ENCODE measurements at regions not wholly inside any gene's neighbourhood (a gene's known extent, or its start where the extent isn't known, plus 50 kb on each side); places are given as distances from the start of the nearest gene placed in this dataset.

GRCh38 chr10:80894797-80895467 is 357.2 kb downstream of the SH2D4B start:
- H3K27ac ChIP-seq, result no peak overlapping the region
- CTCF ChIA-PET, result no interaction called here

GRCh38 chr10:80896076-80896475 is 358.4 kb downstream of the SH2D4B start:
- no peaks in the 10 kb centered on the region for H4K20me1 ChIP-seq (ENCODE audit: insufficient read depth)
- H2AFZ ChIP-seq, result no peak overlapping the region
- TF ChIP-seq EZH2 (IDR thresholded peaks at IDR 0.05; ENCODE audit: low read depth), result no peak
- TF ChIP-seq CTCF (conservative IDR thresholded peaks at IDR 0.05), result no peak
- ChIA-PET CTCF (no interaction called here), POLR2A (ENCODE audit: unreplicated experiment) (no interaction called here)
- no peaks in the 10 kb centered on the region for H3K9me2 ChIP-seq (ENCODE audit: insufficient read depth)
- intact Hi-C loops (cut with micrococcal nuclease; ENCODE audit: unreplicated experiment), result no loop called here
- H3K4me3 ChIP-seq, result no peak overlapping the region
- no peaks in the 10 kb centered on the region for H3K79me2 ChIP-seq (ENCODE audit: low read depth)
- BruUV-seq (replicated peaks), result no TSS peak
- H3K4me2 ChIP-seq, result no peak overlapping the region
- H3F3A ChIP-seq (ENCODE audit: insufficient read depth, low read depth), result no peaks in the 10 kb centered on the region
- peaks cover 29% of the 10 kb centered on the region; the same call in 1 of the 2 replicates for H3K27me3 ChIP-seq (ENCODE audit: insufficient read depth, low read depth)
- H3K4me1 ChIP-seq (replicated peaks; ENCODE audit: insufficient read depth), result no peaks in the 10 kb centered on the region
- no peak overlapping the region for H3K27ac ChIP-seq
- no peaks in the 10 kb centered on the region for H3K9me3 ChIP-seq (ENCODE audit: insufficient read depth, low read depth)
- no peak for DNase-seq
- H3K36me3 ChIP-seq (ENCODE audit: low read depth), result no peaks in the 10 kb centered on the region

More at GRCh38 chr10:80894797-80895467, 357.2 kb downstream of the SH2D4B start:
- Histone ChIP-seq H3K4me1 (replicated peaks; ENCODE audit: insufficient read depth) (no peaks in the 10 kb centered on the region), H3K4me2 (no peak overlapping the region), H3K36me3 (ENCODE audit: low read depth) (no peaks in the 10 kb centered on the region), H3K9me3 (ENCODE audit: insufficient read depth, low read depth) (no peaks in the 10 kb centered on the region), H3K9me2 (ENCODE audit: insufficient read depth) (no peaks in the 10 kb centered on the region), H3F3A (ENCODE audit: insufficient read depth, low read depth) (no peaks in the 10 kb centered on the region), H3K4me3 (no peak overlapping the region), H2AFZ (no peak overlapping the region), H3K79me2 (ENCODE audit: low read depth) (no peaks in the 10 kb centered on the region), H3K27me3 (ENCODE audit: insufficient read depth, low read depth) (peaks cover 29% of the 10 kb centered on the region; the same call in 1 of the 2 replicates), H4K20me1 (ENCODE audit: insufficient read depth) (no peaks in the 10 kb centered on the region)
- TF ChIP-seq CTCF (conservative IDR thresholded peaks at IDR 0.05) (no peak), EZH2 (IDR thresholded peaks at IDR 0.05; ENCODE audit: low read depth) (no peak)
- no peak for DNase-seq
- BruUV-seq (replicated peaks), result no TSS peak
- POLR2A ChIA-PET (ENCODE audit: unreplicated experiment), result no interaction called here
- intact Hi-C loops (cut with micrococcal nuclease; ENCODE audit: unreplicated experiment), result no loop called here

GRCh38 chr10:80896959-80897358 is 359.3 kb downstream of the SH2D4B start:
- Histone ChIP-seq H2AFZ (no peak overlapping the region), H3K79me2 (ENCODE audit: low read depth) (no peaks in the 10 kb centered on the region), H4K20me1 (ENCODE audit: insufficient read depth) (no peaks in the 10 kb centered on the region), H3K4me2 (no peak overlapping the region), H3K36me3 (ENCODE audit: low read depth) (no peaks in the 10 kb centered on the region), H3K27ac (no peak overlapping the region), H3K27me3 (ENCODE audit: insufficient read depth, low read depth) (peaks cover 27% of the 10 kb centered on the region; the same call in 1 of the 2 replicates), H3F3A (ENCODE audit: insufficient read depth, low read depth) (no peaks in the 10 kb centered on the region), H3K4me1 (replicated peaks; ENCODE audit: insufficient read depth) (no peaks in the 10 kb centered on the region), H3K4me3 (no peak overlapping the region), H3K9me2 (ENCODE audit: insufficient read depth) (no peaks in the 10 kb centered on the region), H3K9me3 (ENCODE audit: insufficient read depth, low read depth) (no peaks in the 10 kb centered on the region)
- ChIA-PET POLR2A (ENCODE audit: unreplicated experiment) (no interaction called here), CTCF (no interaction called here)
- no TSS peak for BruUV-seq (replicated peaks)
- intact Hi-C loops (cut with micrococcal nuclease; ENCODE audit: unreplicated experiment), result no loop called here
- TF ChIP-seq EZH2 (IDR thresholded peaks at IDR 0.05; ENCODE audit: low read depth) (no peak), CTCF (conservative IDR thresholded peaks at IDR 0.05) (no peak)
- no peak for DNase-seq
